ENCODE measurements at regions not wholly inside any gene's neighbourhood (a gene's known extent, or its start where the extent isn't known, plus 50 kb on each side); places are given as distances from the start of the nearest gene placed in this dataset.

GRCh38 chr13:40485611-40486517 lies 180.6 kb downstream of the FOXO1 start:
- CTCF ChIA-PET, result no interaction called here
- H3K27me3 ChIP-seq (ENCODE audit: control insufficient read depth, insufficient read depth, low read length), result no peaks in the 10 kb centered on the region
- no peak for DNase-seq (ENCODE audit: low read depth)
- POLR2A ChIA-PET, result no interaction called here
- H3K4me3 ChIP-seq (ENCODE audit: low read depth, low read length), result no peak overlapping the region
- no peaks in the 10 kb centered on the region for H3K36me3 ChIP-seq (ENCODE audit: control insufficient read depth, insufficient read depth, low read length)
- no peak for TF ChIP-seq CTCF (IDR thresholded peaks at IDR 0.05; ENCODE audit: insufficient read depth, low read depth, low read length)

- CTCF ChIA-PET, result no interaction called here
- H3K36me3 ChIP-seq (ENCODE audit: control insufficient read depth, insufficient read depth, low read length), result no peaks in the 10 kb centered on the region
- no peak for TF ChIP-seq CTCF (IDR thresholded peaks at IDR 0.05; ENCODE audit: insufficient read depth, low read depth, low read length)
- no peak overlapping the region for H3K4me3 ChIP-seq (ENCODE audit: low read depth, low read length)
- POLR2A ChIA-PET, result no interaction called here
- no peaks in the 10 kb centered on the region for H3K27me3 ChIP-seq (ENCODE audit: control insufficient read depth, insufficient read depth, low read length)
- DNase-seq (ENCODE audit: low read depth), result no peak
Observed at GRCh38 chr13:40486518-40487163, 179.8 kb downstream of the FOXO1 start.

- POLR2A ChIA-PET, result no interaction called here
- no peak for DNase-seq (ENCODE audit: low read depth)
- no peak for TF ChIP-seq CTCF (IDR thresholded peaks at IDR 0.05; ENCODE audit: insufficient read depth, low read depth, low read length)
- Histone ChIP-seq H3K27me3 (ENCODE audit: control insufficient read depth, insufficient read depth, low read length) (no peaks in the 10 kb centered on the region), H3K4me3 (ENCODE audit: low read depth, low read length) (no peak overlapping the region), H3K36me3 (ENCODE audit: control insufficient read depth, insufficient read depth, low read length) (no peaks in the 10 kb centered on the region)
- CTCF ChIA-PET, result no interaction called here
Observed at GRCh38 chr13:40488869-40489391, 177.5 kb downstream of the FOXO1 start.

- Histone ChIP-seq H3K4me3 (ENCODE audit: low read depth, low read length) (no peak overlapping the region), H3K27me3 (ENCODE audit: control insufficient read depth, insufficient read depth, low read length) (no peaks in the 10 kb centered on the region), H3K36me3 (ENCODE audit: control insufficient read depth, insufficient read depth, low read length) (no peaks in the 10 kb centered on the region)
- ChIA-PET POLR2A (no interaction called here), CTCF (interaction anchor here (0.6 kb wide), 1 partner anchor 708 kb away, joined by 3 read pairs; no protein-coding TSS in a partner anchor)
- TF ChIP-seq CTCF (IDR thresholded peaks at IDR 0.05; ENCODE audit: insufficient read depth, low read depth, low read length), result no peak
- no peak for DNase-seq (ENCODE audit: low read depth)
Observed at GRCh38 chr13:40490086-40490758, 176.2 kb downstream of the FOXO1 start.

- ChIA-PET CTCF (no interaction called here), POLR2A (no interaction called here)
- H3K4me3 ChIP-seq (ENCODE audit: low read depth, low read length), result no peak overlapping the region
- no peak for TF ChIP-seq CTCF (IDR thresholded peaks at IDR 0.05; ENCODE audit: insufficient read depth, low read depth, low read length)
- no peaks in the 10 kb centered on the region for H3K27me3 ChIP-seq (ENCODE audit: control insufficient read depth, insufficient read depth, low read length)
- H3K36me3 ChIP-seq (ENCODE audit: control insufficient read depth, insufficient read depth, low read length), result no peaks in the 10 kb centered on the region
- no peak for DNase-seq (ENCODE audit: low read depth)
Observed at GRCh38 chr13:40492511-40492910, 173.9 kb downstream of the FOXO1 start.
